K562 (cell line): ENCODE measurements at regions not wholly inside any gene's neighbourhood (a gene's known extent, or its start where the extent isn't known, plus 50 kb on each side); places are given as distances from the start of the nearest gene placed in this dataset.

Experiments
- ATAC-seq: fragments of 200-7000 bp; cut with Tn5 transposase; 3 replicates; pipeline ENCODE4 v1.9.1; 2020; ENCODE audit warnings: moderate library complexity
- BruUV-seq: library from RNA; stranded (reverse); fragments of 400-500 nt; replicated peaks from 2 replicates; lab custom pipeline; 2021; lab: Mats Ljungman, UMichigan
- CTCF ChIA-PET: fragments of 300-600 bp; formaldehyde crosslinking; extraction: SDS; loops from one replicate; lab custom pipeline; 2021; ENCODE audit warnings: low intra/inter-chr PET ratio; lab: Yijun Ruan, JAX
- POLR2A ChIA-PET: fragments of 300-600, 350-650 bp; sonication (Branson Sonifier 250); formaldehyde crosslinking; extraction: SDS; loops from one replicate; lab custom pipeline; 2021; ENCODE audit warnings: antibody characterized with exemption, inconsistent platforms; lab: Yijun Ruan, JAX
- DNase-seq, 4 experiments: peaks; one replicate each; pipeline versions ENCODE4 v3.0.0 to v3.0.0-alpha.2; 2011 to 2018; ENCODE audit warnings: low spot score in 3 of 4, mixed read lengths in 3 of 4; ENCODE audit errors: extremely low read depth in 1 of 4
- FAIRE-seq: peaks from 2 replicates; lab custom pipeline; 2011; peaks lifted over from hg19 to GRCh38; lab: Jason Lieb, UNC
- H2AFZ ChIP-seq: 2 replicates; pipeline ENCODE4 v1.6.0; 2011; ENCODE audit warnings: low read depth, low read length, control low read depth, inconsistent platforms
- H3K27ac ChIP-seq: fragments of 200-600 bp; 3 replicates; pipeline ENCODE4 v1.8.0; 2011; ENCODE audit warnings: low read depth, mild to moderate bottlenecking, control low read depth, inconsistent platforms, low read length, moderate library complexity, mixed read lengths; ENCODE audit errors: extremely low read depth
- H3K27me3 ChIP-seq, 2 experiments: fragments of 300-600 bp in 1 of 2; 2 replicates in 1 of 2; 3 replicates in 1 of 2; pipeline versions ENCODE4 v1.6.0 to v1.8.0; 2011; ENCODE audit warnings: inconsistent platforms in 2 of 2, low read length in 2 of 2, mild to moderate bottlenecking in 1 of 2, mixed read lengths in 1 of 2, moderate library complexity in 1 of 2; ENCODE audit not compliant: control insufficient read depth in 2 of 2, insufficient read depth in 2 of 2
- H3K36me3 ChIP-seq: fragments of 300-600 bp; 3 replicates; pipeline ENCODE4 v1.8.0; 2011; ENCODE audit warnings: mild to moderate bottlenecking, low read length, inconsistent platforms; ENCODE audit not compliant: control insufficient read depth, insufficient read depth
- H3K4me1 ChIP-seq, 2 experiments: fragments of 200-600 bp in 1 of 2; replicated peaks in 1 of 2; 2 replicates in 1 of 2; 3 replicates in 1 of 2; pipeline versions ENCODE4 v1.5.1 to v1.8.0; 2011; ENCODE audit warnings: inconsistent platforms in 2 of 2, low read length in 2 of 2, mild to moderate bottlenecking in 1 of 2, mixed read lengths in 1 of 2, moderate library complexity in 1 of 2; ENCODE audit not compliant: control insufficient read depth in 2 of 2, insufficient read depth in 2 of 2
- H3K4me2 ChIP-seq: 2 replicates; pipeline ENCODE4 v1.6.1; 2011; ENCODE audit warnings: low read length, control low read depth, inconsistent platforms, mixed read lengths; ENCODE audit not compliant: insufficient read depth
- H3K4me3 ChIP-seq: fragments of 200-600 bp; sonication (generic), shearing (Covaris generic); 2 replicates; pipeline ENCODE4 v1.5.1; 2016; ENCODE audit warnings: control low read depth, inconsistent platforms
- H3K79me2 ChIP-seq: fragments of 200-600 bp; 3 replicates; pipeline ENCODE4 v1.8.0; 2011; ENCODE audit warnings: low read length, inconsistent platforms; ENCODE audit not compliant: control insufficient read depth, insufficient read depth
- H3K9ac ChIP-seq, 2 experiments: 2 replicates each; pipeline versions ENCODE4 v1.6.0 to v1.6.1; 2011; ENCODE audit warnings: low read depth in 2 of 2, low read length in 2 of 2, control low read depth in 1 of 2, inconsistent platforms in 1 of 2, mild to moderate bottlenecking in 1 of 2, mixed read lengths in 1 of 2; ENCODE audit not compliant: insufficient read depth in 1 of 2
- H3K9me1 ChIP-seq: one replicate; pipeline ENCODE4 v1.6.0; 2011; ENCODE audit warnings: inconsistent platforms, mild to moderate bottlenecking, low read length, moderate library complexity; ENCODE audit not compliant: control insufficient read depth, insufficient read depth
- H3K9me3 ChIP-seq: replicated peaks from 2 replicates; pipeline ENCODE4 v1.5.1; 2011; ENCODE audit warnings: low read depth, low read length, inconsistent platforms; ENCODE audit not compliant: control insufficient read depth, insufficient read depth
- H4K20me1 ChIP-seq: replicated peaks from 2 replicates; pipeline ENCODE4 v1.6.1; 2011; ENCODE audit warnings: low read length, inconsistent platforms, mixed read lengths; ENCODE audit not compliant: control insufficient read depth, insufficient read depth
- CBX5 ChIP-seq: IDR thresholded peaks from 2 replicates; pipeline ENCODE4 v1.6.1; 2014; ENCODE audit warnings: low read depth, borderline replicate concordance
- HMG20A ChIP-seq: fragments of 450-650 bp; formaldehyde crosslinking; conservative IDR thresholded peaks from 2 replicates; pipeline ENCODE4 v1.4.0; 2020; ENCODE audit warnings: mild to moderate bottlenecking, mixed read lengths
- TAL1 ChIP-seq: fragments of 450-650 bp; IDR thresholded peaks from 2 replicates; pipeline ENCODE4 v1.6.1; 2016; ENCODE audit warnings: mild to moderate bottlenecking
- in situ Hi-C: fragments of 300-500 bp; cut with MboI; formaldehyde crosslinking; loops from 4 replicates; pipeline ENCODE4 v1.15.0; 2018; ENCODE audit warnings: inconsistent platforms, mixed read lengths
- intact Hi-C: fragments of 100-400 bp; cut with micrococcal nuclease; formaldehyde crosslinking; loops from 2 replicates; pipeline ENCODE4 v1.14.2; 2022
- TF ChIP-seq, protein P1 (sequence below): fragments of 450-650 bp; formaldehyde crosslinking; IDR thresholded peaks from 2 replicates; pipeline ENCODE4 v1.4.0; 2020; ENCODE audit warnings: mild to moderate bottlenecking
- TF ChIP-seq, protein P2 (sequence below): sonication (generic); formaldehyde crosslinking; IDR thresholded peaks from 2 replicates; pipeline ENCODE4 v1.8.0; 2022; ENCODE audit warnings: mild to moderate bottlenecking, missing genetic modification reagents

DNA sequence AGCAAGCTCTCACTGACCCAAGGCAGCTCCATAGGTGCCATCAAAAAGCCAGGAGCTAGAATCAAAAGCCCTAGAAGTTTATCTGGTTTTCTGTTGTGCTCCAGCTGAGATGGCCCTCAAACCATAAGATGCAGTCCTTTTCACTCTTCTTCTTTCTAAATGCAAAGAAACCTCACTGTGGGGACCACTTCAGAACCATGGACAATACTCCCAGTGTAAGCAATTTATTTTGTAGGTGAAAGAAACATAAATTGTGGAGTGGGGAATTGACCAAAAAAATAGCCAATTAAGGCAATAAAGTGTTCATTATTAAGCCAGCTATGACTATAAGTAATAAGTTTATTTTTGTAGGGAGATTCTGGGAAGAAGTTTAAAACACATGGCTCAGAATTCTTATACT, 1399.9 kb downstream of the PLA2G4A start:
- no peak overlapping the region for H2AFZ ChIP-seq
- no TSS peak for BruUV-seq
- ATAC-seq, result no peak
- DNase-seq, result no peak
- no peaks in the 10 kb centered on the region for H4K20me1 ChIP-seq
- H3K4me3 ChIP-seq, result no peak overlapping the region
- H3K27me3 ChIP-seq, result no peaks in the 10 kb centered on the region
- no peaks in the 10 kb centered on the region for H3K4me1 ChIP-seq
- intact Hi-C loops (no loop called here), in situ Hi-C loops (no loop called here)
- H3K27ac ChIP-seq, result no peak overlapping the region
- no peaks in the 10 kb centered on the region for H3K79me2 ChIP-seq
- no peak overlapping the region for H3K9ac ChIP-seq
- TF ChIP-seq, protein P1, sequence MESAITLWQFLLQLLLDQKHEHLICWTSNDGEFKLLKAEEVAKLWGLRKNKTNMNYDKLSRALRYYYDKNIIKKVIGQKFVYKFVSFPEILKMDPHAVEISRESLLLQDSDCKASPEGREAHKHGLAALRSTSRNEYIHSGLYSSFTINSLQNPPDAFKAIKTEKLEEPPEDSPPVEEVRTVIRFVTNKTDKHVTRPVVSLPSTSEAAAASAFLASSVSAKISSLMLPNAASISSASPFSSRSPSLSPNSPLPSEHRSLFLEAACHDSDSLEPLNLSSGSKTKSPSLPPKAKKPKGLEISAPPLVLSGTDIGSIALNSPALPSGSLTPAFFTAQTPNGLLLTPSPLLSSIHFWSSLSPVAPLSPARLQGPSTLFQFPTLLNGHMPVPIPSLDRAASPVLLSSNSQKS (CRISPR knock-in tag), result no peak
- TF ChIP-seq HMG20A (no peak), TAL1 (no peak), CBX5 (no peak)
- TF ChIP-seq, protein P2, sequence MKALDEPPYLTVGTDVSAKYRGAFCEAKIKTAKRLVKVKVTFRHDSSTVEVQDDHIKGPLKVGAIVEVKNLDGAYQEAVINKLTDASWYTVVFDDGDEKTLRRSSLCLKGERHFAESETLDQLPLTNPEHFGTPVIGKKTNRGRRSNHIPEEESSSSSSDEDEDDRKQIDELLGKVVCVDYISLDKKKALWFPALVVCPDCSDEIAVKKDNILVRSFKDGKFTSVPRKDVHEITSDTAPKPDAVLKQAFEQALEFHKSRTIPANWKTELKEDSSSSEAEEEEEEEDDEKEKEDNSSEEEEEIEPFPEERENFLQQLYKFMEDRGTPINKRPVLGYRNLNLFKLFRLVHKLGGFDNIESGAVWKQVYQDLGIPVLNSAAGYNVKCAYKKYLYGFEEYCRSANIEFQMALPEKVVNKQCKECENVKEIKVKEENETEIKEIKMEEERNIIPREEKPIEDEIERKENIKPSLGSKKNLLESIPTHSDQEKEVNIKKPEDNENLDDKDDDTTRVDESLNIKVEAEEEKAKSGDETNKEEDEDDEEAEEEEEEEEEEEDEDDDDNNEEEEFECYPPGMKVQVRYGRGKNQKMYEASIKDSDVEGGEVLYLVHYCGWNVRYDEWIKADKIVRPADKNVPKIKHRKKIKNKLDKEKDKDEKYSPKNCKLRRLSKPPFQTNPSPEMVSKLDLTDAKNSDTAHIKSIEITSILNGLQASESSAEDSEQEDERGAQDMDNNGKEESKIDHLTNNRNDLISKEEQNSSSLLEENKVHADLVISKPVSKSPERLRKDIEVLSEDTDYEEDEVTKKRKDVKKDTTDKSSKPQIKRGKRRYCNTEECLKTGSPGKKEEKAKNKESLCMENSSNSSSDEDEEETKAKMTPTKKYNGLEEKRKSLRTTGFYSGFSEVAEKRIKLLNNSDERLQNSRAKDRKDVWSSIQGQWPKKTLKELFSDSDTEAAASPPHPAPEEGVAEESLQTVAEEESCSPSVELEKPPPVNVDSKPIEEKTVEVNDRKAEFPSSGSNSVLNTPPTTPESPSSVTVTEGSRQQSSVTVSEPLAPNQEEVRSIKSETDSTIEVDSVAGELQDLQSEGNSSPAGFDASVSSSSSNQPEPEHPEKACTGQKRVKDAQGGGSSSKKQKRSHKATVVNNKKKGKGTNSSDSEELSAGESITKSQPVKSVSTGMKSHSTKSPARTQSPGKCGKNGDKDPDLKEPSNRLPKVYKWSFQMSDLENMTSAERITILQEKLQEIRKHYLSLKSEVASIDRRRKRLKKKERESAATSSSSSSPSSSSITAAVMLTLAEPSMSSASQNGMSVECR (CRISPR knock-in tag), result no peak
- no peak for FAIRE-seq
- no peaks in the 10 kb centered on the region; the same call in 1 of the 2 replicates for H3K9me3 ChIP-seq
- ChIA-PET POLR2A (no interaction called here), CTCF (no interaction called here)
- no peak overlapping the region for H3K4me2 ChIP-seq
- H3K9me1 ChIP-seq, result no peaks in the 10 kb centered on the region
- H3K36me3 ChIP-seq, result no peaks in the 10 kb centered on the region
